ENCODE measurements at regions not wholly inside any gene's neighbourhood (a gene's known extent, or its start where the extent isn't known, plus 50 kb on each side); places are given as distances from the start of the nearest gene placed in this dataset.

- H3K27ac Mint-ChIP-seq: no peak overlapping the region
- ATAC-seq (ENCODE audit: low read depth in 2 of 2) (no peak), DNase-seq (no peak)
- Histone ChIP-seq H3K27me3 (ENCODE audit: control insufficient read depth, insufficient read depth, low read length) (peaks cover 6% of the 10 kb centered on the region), H3K36me3 (ENCODE audit: control insufficient read depth, insufficient read depth, low read length) (no peaks in the 10 kb centered on the region), H3K27ac (ENCODE audit: insufficient read depth, low read length, poor library complexity, severe bottlenecking) (no peak overlapping the region), H3K4me1 (ENCODE audit: control insufficient read depth, insufficient read depth, low read length, poor library complexity, severe bottlenecking) (no peaks in the 10 kb centered on the region), H3K9me3 (ENCODE audit: control insufficient read depth in 2 of 2, low read length in 2 of 2) (no peaks in the 10 kb centered on the region), H3K4me3 (ENCODE audit: low read depth, low read length) (no peak overlapping the region)
- no peaks in the 10 kb centered on the region for H3K4me1 Mint-ChIP-seq
- peaks cover 12% of the 10 kb centered on the region for H3K27me3 Mint-ChIP-seq
- H3K4me3 Mint-ChIP-seq: no peak overlapping the region
- H3K36me3 Mint-ChIP-seq: no peaks in the 10 kb centered on the region
- peaks cover 0 to 5% (median 0%) of the 10 kb centered on the region in 7 donors for H3K9me3 Mint-ChIP-seq
Measured at GRCh38 chr5:72562717-72563116, 55.5 kb upstream of the ZNF366 start.

DNA sequence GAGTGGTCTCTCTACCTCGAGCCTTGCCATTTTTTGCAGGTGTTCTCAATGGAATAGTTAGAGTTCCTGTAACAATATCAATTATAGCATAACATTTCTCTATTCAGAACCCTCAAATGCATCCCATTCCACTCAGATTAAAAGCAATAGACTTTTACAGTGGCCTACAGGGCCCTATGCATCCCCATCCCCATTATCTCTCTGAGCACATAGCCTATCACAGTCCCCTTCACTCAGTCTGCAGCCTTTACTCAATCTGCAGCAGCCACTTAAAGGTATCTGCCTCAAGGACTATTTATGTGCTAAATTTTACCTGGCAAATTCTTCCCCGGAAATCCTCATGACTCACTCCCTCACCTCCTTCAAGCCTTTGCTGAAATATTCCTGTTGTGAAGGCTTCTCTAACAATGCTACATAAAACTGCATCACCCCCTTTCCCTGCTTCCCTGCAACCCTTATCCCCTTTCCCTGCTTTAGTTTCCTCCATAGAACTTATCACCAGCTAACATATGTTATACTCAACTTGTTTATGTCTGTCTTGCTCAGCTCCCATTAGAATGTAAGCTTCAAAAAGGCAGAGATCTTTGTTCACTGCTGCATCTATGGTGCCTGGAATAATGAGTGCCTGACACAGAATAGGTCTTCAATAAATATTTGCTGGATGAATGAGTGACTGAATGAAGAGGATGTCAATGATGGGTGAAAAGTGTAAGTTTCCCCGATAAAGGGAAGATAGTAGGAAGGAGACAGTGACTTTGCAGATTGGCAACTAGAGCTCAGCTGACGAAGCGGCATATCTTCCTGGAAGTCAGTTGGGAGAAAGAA lies 54.1 kb upstream of the ZNF366 start:
- DNase-seq (no peak), ATAC-seq (ENCODE audit: low read depth in 2 of 2) (no peak)
- Histone ChIP-seq H3K9me3 (ENCODE audit: control insufficient read depth in 2 of 2, low read length in 2 of 2) (no peaks in the 10 kb centered on the region), H3K27me3 (ENCODE audit: control insufficient read depth, insufficient read depth, low read length) (peaks cover 7% of the 10 kb centered on the region), H3K27ac (ENCODE audit: insufficient read depth, low read length, poor library complexity, severe bottlenecking) (no peak overlapping the region), H3K4me3 (ENCODE audit: low read depth, low read length) (no peak overlapping the region), H3K36me3 (ENCODE audit: control insufficient read depth, insufficient read depth, low read length) (no peaks in the 10 kb centered on the region), H3K4me1 (ENCODE audit: control insufficient read depth, insufficient read depth, low read length, poor library complexity, severe bottlenecking) (no peaks in the 10 kb centered on the region)
- no peak overlapping the region for H3K4me3 Mint-ChIP-seq
- peaks cover 0 to 8% (median 6%) of the 10 kb centered on the region in 4 donors for H3K4me1 Mint-ChIP-seq
- H3K27ac Mint-ChIP-seq: no peak overlapping the region
- no peaks in the 10 kb centered on the region for H3K36me3 Mint-ChIP-seq
- H3K9me3 Mint-ChIP-seq: peaks cover 0 to 5% (median 0%) of the 10 kb centered on the region in 7 donors
- H3K27me3 Mint-ChIP-seq: peaks cover 22% of the 10 kb centered on the region

DNA sequence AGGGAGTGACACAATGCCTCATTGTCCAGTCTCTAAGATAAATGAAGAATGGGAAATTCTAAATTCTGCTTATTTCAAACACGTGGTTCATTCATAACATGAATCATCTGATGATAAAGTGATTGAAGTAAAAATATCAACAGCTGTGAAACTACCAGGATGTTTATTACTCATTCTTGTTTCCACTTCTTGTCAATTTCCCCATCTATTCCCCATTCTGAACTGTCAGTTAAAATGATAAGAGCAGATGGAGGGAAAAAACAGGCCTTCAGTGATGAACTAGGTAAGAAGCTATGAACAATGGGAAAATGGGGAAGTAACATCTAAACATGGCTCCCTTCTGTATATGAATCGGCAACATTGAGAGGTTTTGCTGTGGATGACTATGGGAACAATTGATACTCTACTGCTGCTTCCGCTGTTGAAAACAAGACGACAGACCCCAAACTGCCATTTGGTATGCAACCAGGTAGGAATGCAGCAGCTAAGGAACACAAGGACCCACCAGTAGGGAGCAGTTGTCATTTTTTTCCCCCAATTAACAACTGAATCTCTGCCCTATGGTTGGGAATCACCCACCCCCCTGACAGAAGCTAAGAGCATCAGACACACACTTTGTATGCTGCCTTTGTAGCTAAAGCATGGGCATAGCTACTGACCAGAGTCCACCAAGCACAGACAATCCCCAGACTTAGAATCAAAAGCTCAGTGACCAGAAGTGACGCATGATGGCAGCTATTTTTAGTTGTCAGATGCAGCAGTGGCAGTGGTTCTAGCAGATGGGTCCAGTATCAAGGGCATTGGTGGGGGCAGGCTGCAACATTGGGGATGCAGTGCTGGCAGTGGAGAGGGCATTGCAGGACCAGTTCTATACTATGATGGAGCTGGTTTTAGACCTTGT lies 52.9 kb upstream of the ZNF366 start:
- no peak overlapping the region for H3K4me3 ChIP-seq (ENCODE audit: low read depth, low read length)
- ATAC-seq (ENCODE audit: low read depth in 2 of 2): no peak
- peak overlapping the region in 1 of 4 donors; percentile 35 for H3K4me3 Mint-ChIP-seq

DNA sequence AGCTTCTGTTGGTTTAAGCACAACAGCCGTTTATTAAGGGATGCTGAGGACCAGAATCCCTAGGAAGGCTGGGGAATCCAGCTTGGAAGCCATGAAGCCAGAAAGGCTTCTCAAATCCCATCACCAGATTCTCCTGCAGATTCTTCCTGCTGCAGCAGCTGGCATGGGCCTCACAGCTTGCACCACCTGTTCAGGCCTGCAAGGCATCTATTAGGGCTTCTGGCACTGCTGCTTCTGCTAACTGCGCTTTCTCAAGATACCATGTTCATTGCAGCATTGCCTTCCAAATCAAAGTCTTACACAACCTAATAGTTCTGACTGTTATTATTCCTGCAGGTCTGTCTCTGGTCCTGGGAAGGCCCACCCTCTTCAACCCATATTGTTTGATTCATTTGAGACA lies 51.2 kb upstream of the ZNF366 start:
- no peaks in the 10 kb centered on the region for H3K36me3 Mint-ChIP-seq
- Histone ChIP-seq H3K9me3 (ENCODE audit: control insufficient read depth in 2 of 2, low read length in 2 of 2) (no peaks in the 10 kb centered on the region), H3K36me3 (ENCODE audit: control insufficient read depth, insufficient read depth, low read length) (no peaks in the 10 kb centered on the region), H3K4me3 (ENCODE audit: low read depth, low read length) (no peak overlapping the region), H3K27me3 (ENCODE audit: control insufficient read depth, insufficient read depth, low read length) (peaks cover 7% of the 10 kb centered on the region), H3K27ac (ENCODE audit: insufficient read depth, low read length, poor library complexity, severe bottlenecking) (no peak overlapping the region), H3K4me1 (ENCODE audit: control insufficient read depth, insufficient read depth, low read length, poor library complexity, severe bottlenecking) (no peaks in the 10 kb centered on the region)
- no peak overlapping the region for H3K4me3 Mint-ChIP-seq
- H3K4me1 Mint-ChIP-seq: peaks cover 0 to 12% (median 10%) of the 10 kb centered on the region in 4 donors
- H3K27me3 Mint-ChIP-seq: peaks cover 24% of the 10 kb centered on the region
- no peak for DNase-seq
- peaks cover 0 to 4% (median 0%) of the 10 kb centered on the region in 7 donors for H3K9me3 Mint-ChIP-seq
- ATAC-seq (ENCODE audit: low read depth in 2 of 2): no peak
- peak overlapping the region in 1 of 3 donors; percentile 16 for H3K27ac Mint-ChIP-seq

More for the DNA sequence above, 52.9 kb upstream of the ZNF366 start:
- H3K27ac ChIP-seq (ENCODE audit: insufficient read depth, low read length, poor library complexity, severe bottlenecking): no peak overlapping the region
- no peak for DNase-seq
- H3K9me3 Mint-ChIP-seq: peaks cover 0 to 4% (median 0%) of the 10 kb centered on the region in 7 donors
- H3K4me1 ChIP-seq (ENCODE audit: control insufficient read depth, insufficient read depth, low read length, poor library complexity, severe bottlenecking): no peaks in the 10 kb centered on the region
- H3K4me1 Mint-ChIP-seq: peaks cover 0 to 12% (median 10%) of the 10 kb centered on the region in 4 donors
- H3K36me3 ChIP-seq (ENCODE audit: control insufficient read depth, insufficient read depth, low read length): no peaks in the 10 kb centered on the region
- H3K36me3 Mint-ChIP-seq: no peaks in the 10 kb centered on the region
- H3K27me3 Mint-ChIP-seq: peaks cover 24% of the 10 kb centered on the region
- H3K27me3 ChIP-seq (ENCODE audit: control insufficient read depth, insufficient read depth, low read length): peaks cover 7% of the 10 kb centered on the region
- H3K9me3 ChIP-seq (ENCODE audit: control insufficient read depth in 2 of 2, low read length in 2 of 2): no peaks in the 10 kb centered on the region
- no peak overlapping the region for H3K27ac Mint-ChIP-seq

- peaks cover 7% of the 10 kb centered on the region for H3K27me3 ChIP-seq (ENCODE audit: control insufficient read depth, insufficient read depth, low read length)
- H3K4me1 ChIP-seq (ENCODE audit: control insufficient read depth, insufficient read depth, low read length, poor library complexity, severe bottlenecking): no peaks in the 10 kb centered on the region
- DNase-seq (no peak), ATAC-seq (ENCODE audit: low read depth in 2 of 2) (no peak)
- H3K27ac Mint-ChIP-seq: no peak overlapping the region
- no peak overlapping the region for H3K4me3 ChIP-seq (ENCODE audit: low read depth, low read length)
- no peaks in the 10 kb centered on the region for H3K9me3 ChIP-seq (ENCODE audit: control insufficient read depth in 2 of 2, low read length in 2 of 2)
- H3K36me3 ChIP-seq (ENCODE audit: control insufficient read depth, insufficient read depth, low read length): no peaks in the 10 kb centered on the region
- H3K27ac ChIP-seq (ENCODE audit: insufficient read depth, low read length, poor library complexity, severe bottlenecking): no peak overlapping the region
- H3K36me3 Mint-ChIP-seq: no peaks in the 10 kb centered on the region
- peaks cover 23% of the 10 kb centered on the region for H3K27me3 Mint-ChIP-seq
- peaks cover 0 to 12% (median 10%) of the 10 kb centered on the region in 4 donors for H3K4me1 Mint-ChIP-seq
- H3K4me3 Mint-ChIP-seq: no peak overlapping the region
- H3K9me3 Mint-ChIP-seq: peaks cover 0 to 4% (median 0%) of the 10 kb centered on the region in 7 donors
Measured at GRCh38 chr5:72558046-72558336, 50.8 kb upstream of the ZNF366 start.

GRCh38 chr5:72557167-72558045 lies 50.2 kb upstream of the ZNF366 start:
- DNase-seq (no peak), ATAC-seq (ENCODE audit: low read depth in 2 of 2) (no peak)
- Histone ChIP-seq H3K4me1 (ENCODE audit: control insufficient read depth, insufficient read depth, low read length, poor library complexity, severe bottlenecking) (no peaks in the 10 kb centered on the region), H3K4me3 (ENCODE audit: low read depth, low read length) (no peak overlapping the region), H3K9me3 (ENCODE audit: control insufficient read depth in 2 of 2, low read length in 2 of 2) (no peaks in the 10 kb centered on the region), H3K27ac (ENCODE audit: insufficient read depth, low read length, poor library complexity, severe bottlenecking) (no peak overlapping the region), H3K27me3 (ENCODE audit: control insufficient read depth, insufficient read depth, low read length) (peaks cover 7% of the 10 kb centered on the region), H3K36me3 (ENCODE audit: control insufficient read depth, insufficient read depth, low read length) (no peaks in the 10 kb centered on the region)
- Mint-ChIP-seq H3K9me3 (peaks cover 0 to 4% (median 0%) of the 10 kb centered on the region in 7 donors), H3K27ac (no peak overlapping the region), H3K36me3 (peaks cover 2% of the 10 kb centered on the region), H3K27me3 (peaks cover 26% of the 10 kb centered on the region), H3K4me1 (peaks cover 0 to 12% (median 10%) of the 10 kb centered on the region in 4 donors), H3K4me3 (peak overlapping the region in 1 of 4 donors; percentile 47)
